ENCODE measurements at regions not wholly inside any gene's neighbourhood (a gene's known extent, or its start where the extent isn't known, plus 50 kb on each side); places are given as distances from the start of the nearest gene placed in this dataset.

- no peak for TF ChIP-seq CTCF (IDR thresholded peaks at IDR 0.05)
- no peak for TF ChIP-seq POLR2A (IDR thresholded peaks at IDR 0.05)
Measured at GRCh38 chr3:168364967-168365366, 269.2 kb upstream of the GOLIM4 start.

Data from thyroid gland (tissue), 4 donors.